Large intestine (tissue), 3 donors: ENCODE measurements at regions not wholly inside any gene's neighbourhood (a gene's known extent, or its start where the extent isn't known, plus 50 kb on each side); places are given as distances from the start of the nearest gene placed in this dataset.

Experiments used
- DNase-seq, 2 donors: peaks; one replicate each; pipeline versions ENCODE4 v3.0.0 to v3.0.0-alpha.2; 2013
- H3K27ac ChIP-seq: one replicate; pipeline ENCODE4 v1.5.1; 2013; ENCODE audit warnings: low read length
- H3K27me3 ChIP-seq: 2 replicates; pipeline ENCODE4 v1.6.1; 2013; ENCODE audit warnings: low read length; ENCODE audit not compliant: control insufficient read depth, insufficient read depth
- H3K36me3 ChIP-seq: 2 replicates; pipeline ENCODE4 v1.6.1; 2013; ENCODE audit warnings: low read length; ENCODE audit not compliant: control insufficient read depth, insufficient read depth
- H3K4me1 ChIP-seq: one replicate; pipeline ENCODE4 v1.6.1; 2013; ENCODE audit warnings: low read length; ENCODE audit not compliant: control insufficient read depth, insufficient read depth
- H3K4me3 ChIP-seq: one replicate; pipeline ENCODE4 v1.5.1; 2013; ENCODE audit warnings: low read length
- H3K9me3 ChIP-seq: one replicate; pipeline ENCODE4 v1.6.1; 2013; ENCODE audit warnings: mild to moderate bottlenecking, low read depth, low read length, moderate library complexity; ENCODE audit not compliant: control insufficient read depth
- WGBS: methylation state at CpG from one replicate; pipeline ENCODE4 v1.1.5; 2013; ENCODE audit warnings: low lambda C conversion rate; ENCODE audit not compliant: insufficient coverage; 5-methylcytosine and 5-hydroxymethylcytosine counted together

- DNase-seq, result peak in 1 of 2 donors; percentile 32
- Histone ChIP-seq H3K4me3 (no peak overlapping the region), H3K27ac (peak overlapping the region; percentile 42), H3K9me3 (no peaks in the 10 kb centered on the region), H3K36me3 (no peaks in the 10 kb centered on the region), H3K27me3 (no peaks in the 10 kb centered on the region), H3K4me1 (peaks cover 27% of the 10 kb centered on the region)
- 56% methylated on average over 2 of the region's 2 CpGs for WGBS
These were observed 105.6 kb upstream of the STK17B start for GRCh38 chr2:196277002-196277401.

DNA sequence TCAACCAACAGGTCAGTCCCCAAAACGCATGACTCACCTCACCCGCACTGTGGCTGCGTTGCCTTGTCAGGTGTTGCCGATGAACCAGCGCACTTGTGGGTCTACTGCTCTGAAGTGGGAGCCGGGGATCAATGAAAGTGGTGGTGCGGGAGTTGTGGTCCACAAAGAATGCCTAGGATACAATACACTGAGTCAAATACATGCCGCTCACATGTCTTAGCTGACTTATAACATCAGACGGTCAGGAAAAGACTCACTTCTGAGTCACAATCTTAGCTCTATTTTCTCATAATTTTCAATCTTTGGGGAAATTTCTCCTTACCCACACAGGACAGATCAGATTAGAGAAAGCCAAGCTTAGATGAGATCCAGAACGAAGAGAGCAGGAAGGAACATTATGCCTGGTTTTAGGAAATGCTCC, 107.1 kb upstream of the STK17B start:
- no peak overlapping the region for H3K27ac ChIP-seq
- H3K36me3 ChIP-seq, result no peaks in the 10 kb centered on the region
- no peak overlapping the region for H3K4me3 ChIP-seq
- no peak for DNase-seq
- H3K27me3 ChIP-seq, result no peaks in the 10 kb centered on the region
- no peaks in the 10 kb centered on the region for H3K9me3 ChIP-seq
- WGBS, result 100% methylated on average over 1 of the region's 10 CpGs
- peaks cover 27% of the 10 kb centered on the region for H3K4me1 ChIP-seq

GRCh38 chr2:196279541-196279940, 108.2 kb upstream of the STK17B start:
- Histone ChIP-seq H3K36me3 (no peaks in the 10 kb centered on the region), H3K4me3 (no peak overlapping the region), H3K27me3 (no peaks in the 10 kb centered on the region), H3K9me3 (no peaks in the 10 kb centered on the region), H3K27ac (no peak overlapping the region), H3K4me1 (peaks cover 18% of the 10 kb centered on the region)
- DNase-seq, result no peak
- 100% methylated on average over 3 of the region's 3 CpGs for WGBS

DNA sequence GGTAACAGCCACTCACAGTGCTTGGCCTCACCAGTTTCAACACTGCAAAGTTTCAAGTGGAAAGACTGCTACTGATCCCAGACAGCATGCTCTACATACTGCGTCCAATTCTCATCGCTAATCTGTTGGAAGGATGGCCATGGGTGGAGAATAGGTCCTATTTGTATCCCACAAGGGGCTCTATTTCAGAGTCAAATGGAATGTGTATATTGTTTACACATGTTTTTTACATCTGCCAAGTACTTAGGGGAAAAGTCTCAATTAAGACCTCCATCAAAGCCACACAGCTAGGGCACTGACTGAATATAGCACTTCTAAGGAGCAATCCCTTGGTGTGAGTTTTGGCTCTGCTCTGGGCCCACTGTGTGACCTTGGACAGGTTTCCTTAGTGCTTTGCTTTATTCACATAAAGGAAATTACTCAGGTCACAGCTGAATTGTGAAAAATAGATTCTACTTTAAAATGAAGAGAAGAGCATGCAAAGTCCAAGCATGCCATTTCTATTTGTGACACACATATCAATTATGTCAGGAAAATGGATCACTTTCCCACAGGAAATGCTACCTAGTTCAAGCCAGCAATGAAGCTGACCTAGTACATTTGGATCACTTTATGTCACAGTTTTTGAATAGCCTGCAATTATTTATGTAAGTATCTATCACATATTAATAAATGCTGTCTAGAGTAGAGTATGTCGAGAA, 112.9 kb upstream of the STK17B start:
- H3K36me3 ChIP-seq, result no peaks in the 10 kb centered on the region
- no peak overlapping the region for H3K27ac ChIP-seq
- no peaks in the 10 kb centered on the region for H3K9me3 ChIP-seq
- WGBS, result 100% methylated on average over 1 of the region's 3 CpGs
- DNase-seq, result no peak
- H3K27me3 ChIP-seq, result no peaks in the 10 kb centered on the region
- H3K4me1 ChIP-seq, result no peaks in the 10 kb centered on the region
- H3K4me3 ChIP-seq, result no peak overlapping the region

DNA sequence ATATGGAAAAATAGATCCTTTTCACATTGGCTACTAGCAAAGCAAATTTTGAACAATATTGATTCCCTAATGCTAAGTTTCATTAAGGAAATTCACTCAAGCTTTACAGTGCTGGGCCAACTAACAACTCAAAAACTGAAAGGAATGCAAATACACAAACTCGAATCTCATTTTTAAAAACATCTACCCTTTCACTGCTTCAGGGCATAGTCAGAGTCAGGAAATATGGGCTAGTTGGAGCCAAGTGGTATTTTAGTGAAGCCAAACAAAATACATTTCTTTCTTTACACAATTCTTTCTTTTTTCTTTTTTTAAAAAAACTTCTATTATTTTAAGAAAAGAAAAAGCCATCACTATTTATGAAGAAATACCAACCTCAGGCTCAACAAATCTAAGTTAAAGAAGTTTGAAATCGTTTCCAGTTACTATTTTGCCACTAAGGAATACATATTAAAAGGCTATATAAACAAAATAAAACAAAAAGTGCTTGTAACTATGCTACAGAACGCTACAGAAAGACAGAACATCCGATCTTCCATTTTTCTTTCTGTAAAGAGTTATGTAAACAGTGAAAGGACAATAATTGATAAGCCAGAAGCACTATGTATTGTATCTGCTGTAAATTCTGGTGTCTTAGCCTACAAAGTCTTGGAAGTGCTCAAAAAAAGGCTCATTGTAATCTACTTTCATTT, 113.6 kb upstream of the STK17B start:
- no peaks in the 10 kb centered on the region for H3K4me1 ChIP-seq
- no peaks in the 10 kb centered on the region for H3K36me3 ChIP-seq
- DNase-seq, result no peak
- H3K27ac ChIP-seq, result no peak overlapping the region
- no peak overlapping the region for H3K4me3 ChIP-seq
- 29% methylated on average over 3 of the region's 4 CpGs for WGBS
- no peaks in the 10 kb centered on the region for H3K9me3 ChIP-seq
- H3K27me3 ChIP-seq, result no peaks in the 10 kb centered on the region

GRCh38 chr2:196286821-196287220, 115.4 kb upstream of the STK17B start:
- H3K4me1 ChIP-seq, result no peaks in the 10 kb centered on the region
- H3K4me3 ChIP-seq, result no peak overlapping the region
- H3K27me3 ChIP-seq, result no peaks in the 10 kb centered on the region
- no peak overlapping the region for H3K27ac ChIP-seq
- H3K9me3 ChIP-seq, result no peaks in the 10 kb centered on the region
- H3K36me3 ChIP-seq, result no peaks in the 10 kb centered on the region
- no peak for DNase-seq

DNA sequence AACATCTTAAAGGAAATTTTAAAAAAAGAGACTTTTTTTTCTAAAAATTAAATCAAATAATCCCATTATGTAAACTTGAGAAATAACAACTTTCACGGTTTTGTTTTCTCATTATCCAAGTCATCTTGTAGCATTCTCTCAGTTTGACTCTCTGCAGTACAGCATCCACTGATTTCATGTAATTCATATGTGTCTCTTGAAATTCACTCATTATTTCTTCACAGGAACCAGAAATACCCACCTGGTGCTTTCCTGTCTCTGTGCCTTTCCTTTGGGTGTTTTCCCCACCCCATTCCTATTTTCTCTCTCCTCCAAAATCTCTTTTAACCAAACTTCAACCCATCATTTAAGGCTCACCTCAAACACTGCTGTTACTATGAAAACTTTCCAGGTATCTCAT, 116.1 kb upstream of the STK17B start:
- Histone ChIP-seq H3K36me3 (no peaks in the 10 kb centered on the region), H3K27me3 (no peaks in the 10 kb centered on the region), H3K27ac (no peak overlapping the region), H3K4me3 (no peak overlapping the region), H3K9me3 (no peaks in the 10 kb centered on the region), H3K4me1 (no peaks in the 10 kb centered on the region)
- DNase-seq, result no peak
- WGBS, result no CpG with 5 or more reads among the region's 1 CpG

- no peaks in the 10 kb centered on the region for H3K27me3 ChIP-seq
- WGBS, result no CpG with 5 or more reads among the region's 5 CpGs
- no peaks in the 10 kb centered on the region for H3K4me1 ChIP-seq
- no peak overlapping the region for H3K27ac ChIP-seq
- H3K36me3 ChIP-seq, result no peaks in the 10 kb centered on the region
- no peak for DNase-seq
- no peaks in the 10 kb centered on the region for H3K9me3 ChIP-seq
- H3K4me3 ChIP-seq, result no peak overlapping the region
These were observed 116.7 kb upstream of the STK17B start for GRCh38 chr2:196288006-196288538.

DNA sequence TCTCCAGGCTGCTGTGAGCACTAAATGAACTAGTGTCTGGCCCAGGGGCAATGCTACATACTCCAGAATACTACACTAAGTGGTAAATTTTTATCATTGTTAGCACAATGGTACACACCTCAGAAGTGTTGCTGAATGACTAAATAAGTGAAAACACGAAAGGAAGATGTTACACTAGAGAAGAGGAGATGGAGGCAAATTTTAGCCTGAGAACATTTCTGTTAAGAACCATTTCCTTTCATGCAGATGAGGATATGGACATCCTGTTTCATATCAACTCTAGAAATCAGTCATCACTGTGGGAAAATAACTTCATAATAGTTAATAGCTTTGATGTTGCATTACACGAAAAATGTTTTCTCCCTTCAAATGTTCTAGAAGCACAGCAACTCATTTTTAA, 117.6 kb upstream of the STK17B start:
- H3K27ac ChIP-seq, result no peak overlapping the region
- 80% methylated on average over 1 of the region's 2 CpGs for WGBS
- H3K4me1 ChIP-seq, result no peaks in the 10 kb centered on the region
- H3K9me3 ChIP-seq, result no peaks in the 10 kb centered on the region
- no peaks in the 10 kb centered on the region for H3K36me3 ChIP-seq
- H3K27me3 ChIP-seq, result no peaks in the 10 kb centered on the region
- DNase-seq, result no peak
- no peak overlapping the region for H3K4me3 ChIP-seq

DNA sequence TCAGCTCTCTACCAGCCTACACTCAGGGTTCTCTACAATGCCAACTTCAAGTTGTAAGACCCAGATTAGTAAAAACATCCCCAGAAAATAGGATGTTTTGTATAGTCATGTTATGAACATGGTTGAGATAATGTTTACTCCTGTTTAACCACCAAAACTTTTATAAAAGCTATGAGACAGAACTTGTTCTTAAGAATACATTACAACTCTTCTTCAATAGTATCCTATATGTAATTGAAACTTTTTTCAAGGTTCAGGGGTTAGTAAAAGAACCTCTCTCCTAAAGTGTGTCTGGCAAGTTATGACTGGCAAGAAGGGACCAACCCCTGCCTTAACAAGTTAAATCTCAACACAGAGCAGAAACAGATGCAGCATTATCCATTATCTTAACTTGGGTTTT, 118.8 kb upstream of the STK17B start:
- H3K4me3 ChIP-seq, result no peak overlapping the region
- H3K27ac ChIP-seq, result no peak overlapping the region
- H3K27me3 ChIP-seq, result no peaks in the 10 kb centered on the region
- peaks cover 8% of the 10 kb centered on the region for H3K4me1 ChIP-seq
- no peaks in the 10 kb centered on the region for H3K9me3 ChIP-seq
- H3K36me3 ChIP-seq, result no peaks in the 10 kb centered on the region
- no peak for DNase-seq

DNA sequence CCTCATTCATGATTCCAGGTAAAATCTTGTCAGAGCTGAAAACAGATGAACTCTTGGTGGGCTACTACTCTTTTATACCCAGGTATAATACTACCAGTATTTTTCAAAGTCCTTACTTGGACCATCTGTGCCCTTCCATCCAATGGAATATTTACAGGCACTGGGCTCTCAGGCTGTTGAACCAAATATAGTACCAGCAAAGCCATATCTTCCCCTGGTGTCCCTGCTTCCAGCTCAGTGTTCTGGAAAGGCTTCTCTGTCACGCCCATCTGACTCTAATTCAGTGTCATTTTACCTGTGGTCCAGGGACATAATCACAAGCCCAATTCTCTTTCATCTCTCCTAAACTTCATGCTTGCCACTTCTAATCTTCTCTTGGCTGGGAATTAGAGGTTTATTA, 119.2 kb upstream of the STK17B start:
- no peak overlapping the region for H3K4me3 ChIP-seq
- DNase-seq, result no peak
- H3K9me3 ChIP-seq, result no peaks in the 10 kb centered on the region
- H3K27ac ChIP-seq, result no peak overlapping the region
- H3K4me1 ChIP-seq, result peaks cover 9% of the 10 kb centered on the region
- no peaks in the 10 kb centered on the region for H3K27me3 ChIP-seq
- no CpG with 5 or more reads among the region's 1 CpG for WGBS
- H3K36me3 ChIP-seq, result no peaks in the 10 kb centered on the region
